OCI-LY3 (cell line): ENCODE measurements at regions not wholly inside any gene's neighbourhood (a gene's known extent, or its start where the extent isn't known, plus 50 kb on each side); places are given as distances from the start of the nearest gene placed in this dataset.

ENCODE experiments used
- H2AFZ ChIP-seq: fragments of 200-600, 300-600 bp; shearing (Covaris generic); 2 replicates; pipeline ENCODE4 v1.6.0; 2014; ENCODE audit warnings: antibody characterized with exemption, low read depth, low read length
- H3K27ac ChIP-seq: fragments of 200-600, 300-600 bp; sonication (generic); 2 replicates; pipeline ENCODE4 v1.5.1; 2014; ENCODE audit warnings: mild to moderate bottlenecking, low read length, moderate library complexity, mixed read lengths
- H3K27me3 ChIP-seq: fragments of 200-600, 300-600 bp; sonication (generic); 2 replicates; pipeline ENCODE4 v1.6.1; 2014; ENCODE audit warnings: low read depth, low read length, mixed read lengths
- H3K36me3 ChIP-seq: fragments of 200-600, 300-600 bp; sonication (generic); replicated peaks from 2 replicates; pipeline ENCODE3; 2014; ENCODE audit warnings: low read depth, low read length, mixed read lengths
- H3K4me1 ChIP-seq: fragments of 300-600, 200-600 bp; sonication (generic); 2 replicates; pipeline ENCODE4 v1.6.1; 2014; ENCODE audit warnings: low read length, mixed read lengths
- H3K4me2 ChIP-seq: fragments of 200-600, 300-600 bp; sonication (generic); 2 replicates; pipeline ENCODE4 v1.6.1; 2014; ENCODE audit warnings: low read length, mixed read lengths
- H3K4me3 ChIP-seq: fragments of 300-600, 200-600 bp; sonication (generic); 2 replicates; pipeline ENCODE4 v1.5.1; 2014; ENCODE audit warnings: antibody characterized with exemption, mild to moderate bottlenecking, low read length, moderate library complexity
- H3K79me2 ChIP-seq: fragments of 300-600, 200-600 bp; shearing (Covaris generic); 2 replicates; pipeline ENCODE4 v1.6.1; 2014; ENCODE audit warnings: mild to moderate bottlenecking, low read length, mixed read lengths
- H3K9ac ChIP-seq: fragments of 300-600, 200-600 bp; shearing (Covaris generic); 2 replicates; pipeline ENCODE4 v1.6.0; 2014; ENCODE audit warnings: mild to moderate bottlenecking, low read length, moderate library complexity
- H3K9me3 ChIP-seq: fragments of 200-600, 300-600 bp; shearing (Covaris generic); 2 replicates; pipeline ENCODE4 v1.6.1; 2014; ENCODE audit warnings: low read length, mixed read lengths; ENCODE audit not compliant: insufficient read depth
- H4K20me1 ChIP-seq: fragments of 200-600, 300-600 bp; sonication (generic); 2 replicates; pipeline ENCODE4 v1.6.1; 2016; ENCODE audit warnings: low read length, mixed read lengths; ENCODE audit not compliant: insufficient read depth
- EZH2phosphoT487 ChIP-seq: fragments of 200-600 bp; shearing (Covaris generic); IDR thresholded peaks from 2 replicates; pipeline ENCODE4 v1.6.1; 2018; ENCODE audit warnings: antibody characterized with exemption, mixed run types, low read depth
- TF ChIP-seq, protein P1 (sequence below): fragments of 200-600, 300-600 bp; sonication (generic); IDR thresholded peaks from 2 replicates; pipeline ENCODE4 v1.5.1; 2014; ENCODE audit warnings: antibody characterized with exemption, low read length, low read depth

DNA sequence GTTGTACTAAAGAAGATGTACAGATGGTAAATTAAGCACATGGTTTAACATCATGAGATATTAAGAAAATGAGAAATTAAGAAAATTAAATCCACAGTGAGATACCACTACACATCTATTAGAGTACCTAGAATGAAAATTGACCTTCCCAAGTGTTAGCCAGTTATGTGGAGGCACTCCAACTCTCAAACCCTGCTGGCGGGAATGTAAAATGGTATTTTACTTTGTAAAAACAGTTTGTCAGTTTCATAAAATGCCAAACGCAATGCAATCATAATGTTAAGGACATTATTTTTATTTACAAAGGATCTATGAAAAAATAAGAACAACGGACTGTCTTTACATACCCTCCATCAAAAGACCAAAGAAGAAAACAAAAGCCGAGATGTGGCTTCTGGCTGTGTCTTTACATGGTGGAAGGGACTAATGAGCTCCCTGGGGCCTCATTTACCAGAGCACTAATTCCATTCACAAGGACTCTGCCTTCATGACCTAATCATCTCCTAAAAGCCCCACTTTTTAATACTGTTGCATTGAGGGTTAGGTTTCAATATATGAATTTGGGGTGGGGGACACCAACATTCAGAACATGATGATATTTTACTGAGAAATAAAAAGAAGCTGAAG lies 1178.7 kb downstream of the AACS start:
- Histone ChIP-seq H4K20me1 (no peaks in the 10 kb centered on the region), H3K9me3 (no peaks in the 10 kb centered on the region), H3K9ac (no peak overlapping the region), H2AFZ (no peak overlapping the region), H3K36me3 (no peaks in the 10 kb centered on the region), H3K79me2 (no peaks in the 10 kb centered on the region), H3K4me2 (no peak overlapping the region), H3K27ac (no peak overlapping the region), H3K27me3 (no peaks in the 10 kb centered on the region), H3K4me1 (no peaks in the 10 kb centered on the region), H3K4me3 (no peak overlapping the region)
- TF ChIP-seq EZH2phosphoT487: no peak
- TF ChIP-seq, protein P1, sequence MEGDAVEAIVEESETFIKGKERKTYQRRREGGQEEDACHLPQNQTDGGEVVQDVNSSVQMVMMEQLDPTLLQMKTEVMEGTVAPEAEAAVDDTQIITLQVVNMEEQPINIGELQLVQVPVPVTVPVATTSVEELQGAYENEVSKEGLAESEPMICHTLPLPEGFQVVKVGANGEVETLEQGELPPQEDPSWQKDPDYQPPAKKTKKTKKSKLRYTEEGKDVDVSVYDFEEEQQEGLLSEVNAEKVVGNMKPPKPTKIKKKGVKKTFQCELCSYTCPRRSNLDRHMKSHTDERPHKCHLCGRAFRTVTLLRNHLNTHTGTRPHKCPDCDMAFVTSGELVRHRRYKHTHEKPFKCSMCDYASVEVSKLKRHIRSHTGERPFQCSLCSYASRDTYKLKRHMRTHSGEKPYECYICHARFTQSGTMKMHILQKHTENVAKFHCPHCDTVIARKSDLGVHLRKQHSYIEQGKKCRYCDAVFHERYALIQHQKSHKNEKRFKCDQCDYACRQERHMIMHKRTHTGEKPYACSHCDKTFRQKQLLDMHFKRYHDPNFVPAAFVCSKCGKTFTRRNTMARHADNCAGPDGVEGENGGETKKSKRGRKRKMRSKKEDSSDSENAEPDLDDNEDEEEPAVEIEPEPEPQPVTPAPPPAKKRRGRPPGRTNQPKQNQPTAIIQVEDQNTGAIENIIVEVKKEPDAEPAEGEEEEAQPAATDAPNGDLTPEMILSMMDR: no peak

DNA sequence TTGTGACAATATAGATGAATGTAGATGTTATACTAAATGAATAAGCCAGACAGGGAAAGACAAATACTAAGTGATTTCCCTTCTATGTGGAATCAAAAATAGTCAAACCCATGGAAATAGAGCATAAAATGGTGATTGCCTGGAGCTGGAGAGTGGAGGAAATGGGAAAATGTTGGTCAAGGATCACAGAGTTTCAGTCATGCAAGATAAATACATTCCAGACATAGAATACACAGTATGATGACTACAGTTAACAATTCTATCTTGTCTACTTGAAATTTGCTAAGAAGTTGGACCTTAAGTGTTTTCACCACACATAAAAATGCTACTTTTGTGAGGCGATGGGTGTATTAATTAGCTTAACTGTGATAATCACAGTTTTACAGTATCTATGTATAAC lies 1182.7 kb downstream of the AACS start:
- Histone ChIP-seq H3K4me1 (no peaks in the 10 kb centered on the region), H3K4me2 (no peak overlapping the region), H3K79me2 (no peaks in the 10 kb centered on the region), H3K4me3 (no peak overlapping the region), H3K27ac (no peak overlapping the region), H3K9ac (no peak overlapping the region), H3K9me3 (no peaks in the 10 kb centered on the region), H3K36me3 (no peaks in the 10 kb centered on the region), H3K27me3 (no peaks in the 10 kb centered on the region), H4K20me1 (no peaks in the 10 kb centered on the region), H2AFZ (no peak overlapping the region)
- TF ChIP-seq, protein P1: no peak
- TF ChIP-seq EZH2phosphoT487: no peak

DNA sequence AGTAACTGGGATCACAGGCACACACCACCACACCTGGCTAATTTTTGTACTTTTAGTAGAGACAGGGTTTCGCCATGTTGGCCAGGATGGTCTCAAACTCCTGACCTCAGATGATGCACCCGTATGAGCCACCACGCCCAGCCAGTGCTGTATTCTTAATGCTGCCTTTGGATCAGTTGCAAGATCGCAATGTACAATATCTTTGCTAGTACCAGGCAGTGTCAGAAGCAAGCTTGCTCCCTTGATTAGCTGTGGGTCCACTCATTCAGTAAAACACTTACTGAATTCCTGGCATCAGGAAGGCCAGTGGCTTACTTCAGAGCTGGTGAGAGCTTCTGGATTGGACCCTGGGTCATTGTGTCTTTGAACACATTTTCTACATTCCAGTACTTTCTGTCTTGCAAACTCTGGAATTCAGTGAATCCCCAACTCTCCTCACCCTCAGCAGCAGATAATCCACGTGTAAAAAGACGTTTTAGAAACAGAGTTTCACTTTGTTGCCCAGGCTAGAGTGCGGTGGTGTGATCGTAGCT lies 1183.7 kb downstream of the AACS start:
- Histone ChIP-seq H3K4me3 (no peak overlapping the region), H4K20me1 (no peaks in the 10 kb centered on the region), H2AFZ (no peak overlapping the region), H3K4me1 (no peaks in the 10 kb centered on the region), H3K27ac (no peak overlapping the region), H3K36me3 (no peaks in the 10 kb centered on the region), H3K9ac (no peak overlapping the region), H3K4me2 (no peak overlapping the region), H3K27me3 (no peaks in the 10 kb centered on the region), H3K9me3 (no peaks in the 10 kb centered on the region), H3K79me2 (no peaks in the 10 kb centered on the region)
- TF ChIP-seq, protein P1: no peak
- no peak for TF ChIP-seq EZH2phosphoT487

DNA sequence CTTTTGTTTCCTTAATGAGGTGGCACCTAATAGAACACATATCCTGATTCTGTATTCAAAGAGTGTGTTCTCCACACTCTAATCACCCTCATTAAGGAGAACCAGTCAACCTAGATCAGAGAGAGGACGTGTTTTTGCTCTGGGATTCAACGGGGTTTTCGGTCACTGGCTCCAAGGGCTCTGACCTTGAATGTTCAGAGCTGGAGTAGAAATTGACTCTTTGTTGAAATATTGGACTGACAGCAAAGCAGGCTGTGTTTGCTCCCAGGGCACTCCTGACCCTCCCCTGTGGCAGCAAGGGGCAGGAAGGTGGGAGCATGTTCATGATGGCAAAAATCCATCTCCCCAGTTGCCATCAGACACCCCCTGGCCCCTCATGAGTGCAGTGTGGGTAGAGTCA lies 1193.0 kb downstream of the AACS start:
- no peaks in the 10 kb centered on the region for H3K79me2 ChIP-seq
- no peak overlapping the region for H3K27ac ChIP-seq

More for the DNA sequence above, 1193.0 kb downstream of the AACS start:
- Histone ChIP-seq H2AFZ (no peak overlapping the region), H3K36me3 (no peaks in the 10 kb centered on the region), H3K27me3 (no peaks in the 10 kb centered on the region; the same call in 1 of the 2 replicates), H3K4me1 (no peaks in the 10 kb centered on the region), H3K4me3 (no peak overlapping the region), H3K4me2 (no peak overlapping the region), H4K20me1 (no peaks in the 10 kb centered on the region), H3K9ac (no peak overlapping the region), H3K9me3 (no peaks in the 10 kb centered on the region)
- TF ChIP-seq EZH2phosphoT487: no peak
- TF ChIP-seq, protein P1: no peak
